ENCODE measurements at regions not wholly inside any gene's neighbourhood (a gene's known extent, or its start where the extent isn't known, plus 50 kb on each side); places are given as distances from the start of the nearest gene placed in this dataset.

DNA sequence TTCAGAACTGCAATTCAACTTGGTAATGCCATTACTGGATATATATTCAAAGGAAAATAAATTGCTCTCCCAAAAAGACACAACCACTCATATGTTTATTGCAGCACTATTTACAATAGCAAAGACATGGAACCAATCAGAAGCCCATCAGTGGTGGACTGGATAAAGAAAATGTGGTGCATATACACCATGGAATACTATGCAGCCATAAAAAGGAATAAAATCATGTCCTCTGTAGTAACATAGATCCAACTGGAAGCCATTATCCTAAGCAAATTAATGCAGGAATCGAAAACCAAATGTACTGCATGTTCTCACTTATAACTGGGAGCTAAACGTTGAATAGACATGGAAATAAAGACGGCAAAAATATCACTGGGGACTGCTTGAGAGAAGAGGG lies 117.0 kb downstream of the MAP3K21 start:
- no peaks in the 10 kb centered on the region for H3K23me2 ChIP-seq (ENCODE audit: insufficient read length, low read depth, low read length, poor library complexity, severe bottlenecking)
- H3K23ac ChIP-seq (ENCODE audit: insufficient read length, low read depth, low read length) = no peak overlapping the region
- no peak overlapping the region for H4K8ac ChIP-seq (replicated peaks; ENCODE audit: insufficient read length, low read depth, low read length)
- no peaks in the 10 kb centered on the region for H3K27me3 ChIP-seq (ENCODE audit: insufficient read depth, low read length)
- H3K4me2 ChIP-seq (ENCODE audit: insufficient read depth, insufficient read length, low read length) = no peak overlapping the region
- Mint-ChIP-seq H3K27me3 (ENCODE audit: low read depth) (peaks cover 5% of the 10 kb centered on the region), H3K9me3 (peaks cover 29 to 36% of the 10 kb centered on the region in 2 experiments), H3K4me3 (no peak overlapping the region), H3K4me1 (0 out of 4 replicates have a peak, but pooled peaks cover 0 to 2% of the 10 kb centered on the region in 2 experiments), H3K36me3 (ENCODE audit: insufficient read depth in 1 of 3, low read depth in 3 of 3) (peaks cover 15 to 39% (median 24%) of the 10 kb centered on the region in 3 experiments), H3K27ac (no peak overlapping the region; a peak in 1 of 7 replicates)
- H2AFZ ChIP-seq (ENCODE audit: low read length) = no peak overlapping the region
- no peak overlapping the region for H3K56ac ChIP-seq (ENCODE audit: insufficient read length, low read depth, low read length)
- H3K27ac ChIP-seq (ENCODE audit: insufficient read length, low read depth, low read length) = no peak overlapping the region
- no peak overlapping the region for H3K14ac ChIP-seq (ENCODE audit: insufficient read depth, low read length)
- H2AK5ac ChIP-seq (ENCODE audit: insufficient read length, low read length) = no peak overlapping the region
- H3K9ac ChIP-seq (ENCODE audit: extremely low read depth, insufficient read length, low read length) = no peak overlapping the region
- no peak overlapping the region for H3K4ac ChIP-seq (ENCODE audit: low read depth, low read length)
- H4K20me1 ChIP-seq (ENCODE audit: control insufficient read depth, insufficient read depth, insufficient read length) = no peaks in the 10 kb centered on the region
- no peak overlapping the region for H2BK12ac ChIP-seq (ENCODE audit: insufficient read length, low read depth, low read length)
- H3K9me3 ChIP-seq (ENCODE audit: control insufficient read depth, low read depth, low read length) = no peaks in the 10 kb centered on the region
- no peak overlapping the region for H2BK15ac ChIP-seq (ENCODE audit: low read depth, low read length)
- no peak overlapping the region for H4K5ac ChIP-seq (ENCODE audit: insufficient read length, low read depth, low read length)
- H2BK5ac ChIP-seq (ENCODE audit: insufficient read length, low read length) = no peak overlapping the region
- TF ChIP-seq, protein P1, sequence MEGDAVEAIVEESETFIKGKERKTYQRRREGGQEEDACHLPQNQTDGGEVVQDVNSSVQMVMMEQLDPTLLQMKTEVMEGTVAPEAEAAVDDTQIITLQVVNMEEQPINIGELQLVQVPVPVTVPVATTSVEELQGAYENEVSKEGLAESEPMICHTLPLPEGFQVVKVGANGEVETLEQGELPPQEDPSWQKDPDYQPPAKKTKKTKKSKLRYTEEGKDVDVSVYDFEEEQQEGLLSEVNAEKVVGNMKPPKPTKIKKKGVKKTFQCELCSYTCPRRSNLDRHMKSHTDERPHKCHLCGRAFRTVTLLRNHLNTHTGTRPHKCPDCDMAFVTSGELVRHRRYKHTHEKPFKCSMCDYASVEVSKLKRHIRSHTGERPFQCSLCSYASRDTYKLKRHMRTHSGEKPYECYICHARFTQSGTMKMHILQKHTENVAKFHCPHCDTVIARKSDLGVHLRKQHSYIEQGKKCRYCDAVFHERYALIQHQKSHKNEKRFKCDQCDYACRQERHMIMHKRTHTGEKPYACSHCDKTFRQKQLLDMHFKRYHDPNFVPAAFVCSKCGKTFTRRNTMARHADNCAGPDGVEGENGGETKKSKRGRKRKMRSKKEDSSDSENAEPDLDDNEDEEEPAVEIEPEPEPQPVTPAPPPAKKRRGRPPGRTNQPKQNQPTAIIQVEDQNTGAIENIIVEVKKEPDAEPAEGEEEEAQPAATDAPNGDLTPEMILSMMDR (conservative IDR thresholded peaks at IDR 0.05) = no peak
- WGBS (ENCODE audit: extremely low coverage, insufficient read length, low lambda C conversion rate) = no CpG with 5 or more reads among the region's 3 CpGs
- no peak overlapping the region for H3K18ac ChIP-seq (ENCODE audit: insufficient read length, low read depth, low read length)
- DNase-seq = no peak
- H4K91ac ChIP-seq (ENCODE audit: insufficient read length, low read depth, low read length) = no peak overlapping the region
- no peak overlapping the region for H3T11ph ChIP-seq (ENCODE audit: low read length)
- 0 out of 2 replicates have a peak, but pooled peaks cover 2% of the 10 kb centered on the region for H3K79me2 ChIP-seq (ENCODE audit: insufficient read depth, low read length)
- H3K79me1 ChIP-seq (ENCODE audit: insufficient read depth, low read depth, low read length, poor library complexity, severe bottlenecking) = no peaks in the 10 kb centered on the region
- H2BK20ac ChIP-seq (ENCODE audit: low read depth, low read length, poor library complexity, severe bottlenecking) = no peak overlapping the region
- H2BK120ac ChIP-seq (ENCODE audit: low read depth, low read length, poor library complexity, severe bottlenecking) = no peak overlapping the region
- H3K4me1 ChIP-seq (ENCODE audit: insufficient read depth, low read length) = no peaks in the 10 kb centered on the region

Data from H9 (cell line).